B cell (primary cell): ENCODE measurements at regions not wholly inside any gene's neighbourhood (a gene's known extent, or its start where the extent isn't known, plus 50 kb on each side); places are given as distances from the start of the nearest gene placed in this dataset.

Experiments used
- ATAC-seq: fragments of 200-7000 bp; cut with Tn5 transposase; one replicate; pipeline ENCODE4 v1.10.0; 2021; ENCODE audit warnings: low read depth, mild to moderate bottlenecking, moderate number of reproducible peaks, moderate library complexity
- CTCF ChIA-PET: fragments of 350-600 bp; sonication (Branson Sonifier 250); formaldehyde crosslinking; loops from one replicate; lab custom pipeline; 2021; ENCODE audit warnings: antibody characterized with exemption, inconsistent platforms; lab: Charles Lee
- POLR2A ChIA-PET: fragments of 350-600 bp; sonication (Branson Sonifier 250); formaldehyde crosslinking; loops from one replicate; lab custom pipeline; 2021; ENCODE audit warnings: antibody characterized with exemption; lab: Charles Lee
- DNase-seq: peaks from one replicate; pipeline ENCODE4 v3.0.0; 2013
- H2AFZ ChIP-seq: 2 replicates; pipeline ENCODE4 v1.6.1; 2012; ENCODE audit warnings: mild to moderate bottlenecking, low read depth, low read length; ENCODE audit not compliant: insufficient read depth, poor library complexity, severe bottlenecking
- H3K27ac ChIP-seq, 2 donors: 1 replicate in 1 of 2; 2 replicates in 1 of 2; pipeline ENCODE4 v1.5.1; 2012 to 2013; ENCODE audit warnings: low read length in 2 of 2, mild to moderate bottlenecking in 2 of 2, moderate library complexity in 1 of 2
- H3K27me3 ChIP-seq, 4 experiments: fragments of 200-600 bp in 1 of 4; sonication (generic) in 1 of 4; replicated peaks in 1 of 4; 1 replicate in 2 of 4; 2 replicates in 2 of 4; pipeline versions ENCODE4 v1.6.1 to v1.7.0; 2013 to 2016; ENCODE audit warnings: low read length in 3 of 4, mild to moderate bottlenecking in 2 of 4, mixed read lengths in 1 of 4, moderate library complexity in 1 of 4; ENCODE audit not compliant: insufficient read depth in 4 of 4, control insufficient read depth in 3 of 4; ENCODE audit errors: control extremely low read depth in 1 of 4
- H3K36me3 ChIP-seq, 2 experiments: replicated peaks in 1 of 2; 1 replicate in 1 of 2; 2 replicates in 1 of 2; pipeline versions ENCODE4 v1.6.1 to v1.7.1; 2013; ENCODE audit warnings: low read length in 1 of 2; ENCODE audit not compliant: insufficient read depth in 2 of 2, control insufficient read depth in 1 of 2; ENCODE audit errors: control extremely low read depth in 1 of 2, extremely low read depth in 1 of 2
- H3K4me1 ChIP-seq, 2 donors: fragments of 200-600 bp in 1 of 2; sonication (generic) in 1 of 2; 1 replicate in 1 of 2; 2 replicates in 1 of 2; pipeline versions ENCODE4 v1.5.1 to v1.6.1; 2013 to 2017; ENCODE audit warnings: low read length in 2 of 2; ENCODE audit not compliant: control insufficient read depth in 2 of 2, insufficient read depth in 2 of 2
- H3K4me2 ChIP-seq: replicated peaks from 2 replicates; pipeline ENCODE3; 2012; ENCODE audit warnings: mild to moderate bottlenecking, low read depth, low read length; ENCODE audit not compliant: poor library complexity, severe bottlenecking
- H3K4me3 ChIP-seq, 5 experiments: fragments of 200-600 bp in 1 of 5; sonication (generic) in 1 of 5; 1 replicate in 3 of 5; 2 replicates in 2 of 5; pipeline versions ENCODE4 v1.5.1 to v1.7.0; 2011 to 2016; ENCODE audit warnings: low read length in 4 of 5, mild to moderate bottlenecking in 4 of 5, low read depth in 2 of 5, control low read depth in 1 of 5, moderate library complexity in 1 of 5; ENCODE audit not compliant: insufficient read depth in 1 of 5; ENCODE audit errors: control extremely low read depth in 1 of 5, extremely low read depth in 1 of 5
- H3K79me2 ChIP-seq: fragments of 200-600 bp; sonication (generic); one replicate; pipeline ENCODE4 v1.6.0; 2016; ENCODE audit warnings: low read length; ENCODE audit not compliant: control insufficient read depth, insufficient read depth
- H3K9ac ChIP-seq: fragments of 200-600 bp; sonication (generic); 2 replicates; pipeline ENCODE4 v1.6.1; 2017; ENCODE audit warnings: mild to moderate bottlenecking, low read length, moderate library complexity
- H3K9me3 ChIP-seq, 3 donors: one replicate each; pipeline versions ENCODE4 v1.6.1 to v1.7.1; 2013; ENCODE audit warnings: low read length in 2 of 3; ENCODE audit not compliant: control insufficient read depth in 2 of 3, insufficient read depth in 1 of 3; ENCODE audit errors: control extremely low read depth in 1 of 3
- H4K20me1 ChIP-seq: 2 replicates; pipeline ENCODE4 v1.6.0; 2012; ENCODE audit warnings: mild to moderate bottlenecking, low read length; ENCODE audit not compliant: insufficient read depth, control insufficient read depth, poor library complexity, severe bottlenecking
- H3K27ac Mint-ChIP-seq: one replicate; pipeline ENCODE4 v1.8.0; 2021; ENCODE audit warnings: mixed read lengths
- H3K27me3 Mint-ChIP-seq: one replicate; pipeline ENCODE4 v1.8.0; 2021; ENCODE audit warnings: mixed read lengths
- H3K4me1 Mint-ChIP-seq: one replicate; pipeline ENCODE4 v1.8.0; 2021; ENCODE audit warnings: mixed read lengths
- H3K4me3 Mint-ChIP-seq: one replicate; pipeline ENCODE4 v1.8.0; 2021; ENCODE audit warnings: mixed read lengths
- H3K9me3 Mint-ChIP-seq: one replicate; pipeline ENCODE4 v1.8.0; 2022; ENCODE audit warnings: mixed read lengths; ENCODE audit not compliant: insufficient read depth
- EZH2 ChIP-seq: IDR thresholded peaks from 2 replicates; pipeline ENCODE4 v1.6.1; 2012; ENCODE audit warnings: borderline replicate concordance, low read depth, mild to moderate bottlenecking, moderate library complexity, low read length; ENCODE audit not compliant: insufficient read depth, poor library complexity, severe bottlenecking
- WGBS: methylation state at CpG from one replicate; pipeline ENCODE4 v1.1.5; 2013; ENCODE audit warnings: missing lambda C conversion rate; ENCODE audit not compliant: insufficient coverage; 5-methylcytosine and 5-hydroxymethylcytosine counted together
- intact Hi-C: fragments of 100-400 bp; cut with micrococcal nuclease; formaldehyde crosslinking; loops from one replicate; pipeline ENCODE4 v1.10.0; 2022
- TF ChIP-seq, protein P1 (sequence below): fragments of 200-600 bp; IDR thresholded peaks from one replicate; pipeline ENCODE4 v1.8.0; 2022; ENCODE audit warnings: antibody characterized with exemption, mild to moderate bottlenecking

DNA sequence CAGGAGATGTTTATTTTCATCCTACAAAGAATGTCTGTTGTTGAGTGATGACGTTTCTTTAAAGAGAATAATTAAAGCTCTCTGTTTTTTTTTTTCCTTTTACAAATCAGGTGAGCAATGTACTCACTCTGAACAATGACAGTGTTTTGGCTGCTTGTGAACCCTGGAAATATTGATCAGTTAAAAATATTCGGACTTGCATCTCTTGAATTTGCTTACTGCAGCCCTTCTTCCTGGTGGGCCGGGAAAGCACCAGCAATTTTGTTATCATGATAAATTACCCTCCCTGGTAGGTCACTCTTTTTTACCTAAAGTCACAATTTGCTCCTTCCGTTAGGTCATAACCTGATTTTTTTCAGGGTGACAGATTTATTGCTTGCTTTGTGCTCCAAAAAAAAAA lies 72.3 kb upstream of the NR5A2 start:
- Histone ChIP-seq H3K27ac (no peak overlapping the region), H3K9me3 (peaks cover 0 to 20% (median 6%) of the 10 kb centered on the region in 3 donors), H2AFZ (no peak overlapping the region), H3K4me1 (no peaks in the 10 kb centered on the region), H3K36me3 (no peaks in the 10 kb centered on the region), H3K9ac (no peak overlapping the region), H3K79me2 (no peaks in the 10 kb centered on the region), H3K4me2 (no peak overlapping the region), H4K20me1 (no peaks in the 10 kb centered on the region), H3K4me3 (no peak overlapping the region), H3K27me3 (peaks cover 0 to 10% (median 7%) of the 10 kb centered on the region in 4 experiments)
- no peak overlapping the region for H3K27ac Mint-ChIP-seq
- no peak overlapping the region for H3K4me3 Mint-ChIP-seq
- ATAC-seq (no peak), DNase-seq (no peak)
- H3K9me3 Mint-ChIP-seq, result no peaks in the 10 kb centered on the region
- H3K4me1 Mint-ChIP-seq, result no peaks in the 10 kb centered on the region
- ChIA-PET POLR2A (no interaction called here), CTCF (interaction anchor here (1.7 kb wide), 1 partner anchor 11 kb away, joined by 3 read pairs; no protein-coding TSS in a partner anchor)
- intact Hi-C loops, result no loop called here
- TF ChIP-seq, protein P1, sequence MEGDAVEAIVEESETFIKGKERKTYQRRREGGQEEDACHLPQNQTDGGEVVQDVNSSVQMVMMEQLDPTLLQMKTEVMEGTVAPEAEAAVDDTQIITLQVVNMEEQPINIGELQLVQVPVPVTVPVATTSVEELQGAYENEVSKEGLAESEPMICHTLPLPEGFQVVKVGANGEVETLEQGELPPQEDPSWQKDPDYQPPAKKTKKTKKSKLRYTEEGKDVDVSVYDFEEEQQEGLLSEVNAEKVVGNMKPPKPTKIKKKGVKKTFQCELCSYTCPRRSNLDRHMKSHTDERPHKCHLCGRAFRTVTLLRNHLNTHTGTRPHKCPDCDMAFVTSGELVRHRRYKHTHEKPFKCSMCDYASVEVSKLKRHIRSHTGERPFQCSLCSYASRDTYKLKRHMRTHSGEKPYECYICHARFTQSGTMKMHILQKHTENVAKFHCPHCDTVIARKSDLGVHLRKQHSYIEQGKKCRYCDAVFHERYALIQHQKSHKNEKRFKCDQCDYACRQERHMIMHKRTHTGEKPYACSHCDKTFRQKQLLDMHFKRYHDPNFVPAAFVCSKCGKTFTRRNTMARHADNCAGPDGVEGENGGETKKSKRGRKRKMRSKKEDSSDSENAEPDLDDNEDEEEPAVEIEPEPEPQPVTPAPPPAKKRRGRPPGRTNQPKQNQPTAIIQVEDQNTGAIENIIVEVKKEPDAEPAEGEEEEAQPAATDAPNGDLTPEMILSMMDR, result no peak
- no peak for TF ChIP-seq EZH2
- peaks cover 41% of the 10 kb centered on the region for H3K27me3 Mint-ChIP-seq
- WGBS, result 89% methylated on average over 2 of the region's 4 CpGs

DNA sequence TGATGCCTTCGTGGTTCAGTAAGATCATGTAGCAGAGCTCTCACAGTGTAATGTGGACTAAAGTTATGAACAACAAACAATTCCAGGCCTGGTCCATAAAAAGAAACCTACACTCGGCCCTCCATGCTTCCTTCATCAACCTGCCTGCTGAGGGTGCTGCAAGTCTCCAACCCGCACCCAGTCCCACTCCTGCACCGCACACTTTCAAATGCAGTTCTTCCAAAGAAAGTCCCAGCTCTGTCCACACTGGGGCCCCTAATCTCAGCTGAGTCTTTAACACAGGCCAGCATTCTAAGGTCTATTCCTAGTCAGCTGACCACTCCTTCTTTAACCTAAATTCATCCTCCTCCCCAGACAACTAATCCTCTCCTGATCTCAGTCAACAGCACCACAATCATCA lies 71.5 kb upstream of the NR5A2 start:
- H2AFZ ChIP-seq, result no peak overlapping the region
- no peak overlapping the region for H3K4me2 ChIP-seq
- CTCF ChIA-PET, result interaction anchor here (1.7 kb wide), 1 partner anchor 10 kb away, joined by 3 read pairs; no protein-coding TSS in a partner anchor
- no peaks in the 10 kb centered on the region for H3K4me1 Mint-ChIP-seq
- H3K79me2 ChIP-seq, result no peaks in the 10 kb centered on the region
- no peak overlapping the region for H3K9ac ChIP-seq
- ATAC-seq, result no peak
- H3K9me3 Mint-ChIP-seq, result no peaks in the 10 kb centered on the region
- peaks cover 44% of the 10 kb centered on the region for H3K27me3 Mint-ChIP-seq
- H3K27me3 ChIP-seq, result peaks cover 0 to 13% (median 7%) of the 10 kb centered on the region in 4 experiments
- H3K27ac Mint-ChIP-seq, result no peak overlapping the region
- H3K4me3 Mint-ChIP-seq, result no peak overlapping the region
- no peak for DNase-seq
- POLR2A ChIA-PET, result no interaction called here
- WGBS, result 77% methylated on average over 3 of the region's 4 CpGs
- H4K20me1 ChIP-seq, result no peaks in the 10 kb centered on the region
- TF ChIP-seq, protein P1, result no peak
- TF ChIP-seq EZH2, result no peak
- no peak overlapping the region for H3K4me3 ChIP-seq
- no peak overlapping the region for H3K27ac ChIP-seq
- intact Hi-C loops, result no loop called here
- peaks cover 0 to 20% (median 6%) of the 10 kb centered on the region in 3 donors for H3K9me3 ChIP-seq
- H3K4me1 ChIP-seq, result no peaks in the 10 kb centered on the region
- no peaks in the 10 kb centered on the region for H3K36me3 ChIP-seq
